DND-41 (cell line): ENCODE measurements at regions not wholly inside any gene's neighbourhood (a gene's known extent, or its start where the extent isn't known, plus 50 kb on each side); places are given as distances from the start of the nearest gene placed in this dataset.
A peak's percentile ranks its signal among the peaks of the same experiment; 100 is the strongest.

ENCODE experiments used
- ATAC-seq: fragments of 200-7000 bp; cut with Tn5 transposase; 3 replicates; pipeline ENCODE4 v1.9.1; 2021; ENCODE audit warnings: low read depth; ENCODE audit not compliant: insufficient read depth
- DNase-seq: peaks from one replicate; pipeline ENCODE4 v3.0.0-alpha.2; 2020
- H2AFZ ChIP-seq: 2 replicates; pipeline ENCODE4 v1.6.0; 2012; ENCODE audit warnings: low read depth, low read length
- H3K27ac ChIP-seq: 2 replicates; pipeline ENCODE4 v1.5.1; 2012; ENCODE audit warnings: low read length, inconsistent platforms
- H3K27me3 ChIP-seq: fragments of 200-600 bp; sonication (generic); 2 replicates; pipeline ENCODE4 v1.6.0; 2012; ENCODE audit warnings: low read length, mild to moderate bottlenecking, inconsistent platforms; ENCODE audit not compliant: insufficient read depth, poor library complexity
- H3K36me3 ChIP-seq: 2 replicates; pipeline ENCODE4 v1.5.1; 2012; ENCODE audit warnings: low read length, inconsistent platforms; ENCODE audit not compliant: insufficient read depth
- H3K4me1 ChIP-seq: 2 replicates; pipeline ENCODE4 v1.5.1; 2012; ENCODE audit warnings: mild to moderate bottlenecking, low read length; ENCODE audit not compliant: insufficient read depth
- H3K4me2 ChIP-seq: 2 replicates; pipeline ENCODE4 v1.6.0; 2012; ENCODE audit warnings: mild to moderate bottlenecking, moderate library complexity, low read length, inconsistent platforms; ENCODE audit not compliant: insufficient read depth
- H3K4me3 ChIP-seq, 2 experiments: fragments of 200-600 bp in 1 of 2; shearing (Covaris generic) in 1 of 2; 2 replicates each; pipeline ENCODE4 v1.5.1; 2012 to 2016; ENCODE audit warnings: inconsistent platforms in 2 of 2, low read length in 2 of 2, mild to moderate bottlenecking in 2 of 2, low read depth in 1 of 2, moderate library complexity in 1 of 2
- H3K79me2 ChIP-seq: 2 replicates; pipeline ENCODE4 v1.6.0; 2012; ENCODE audit warnings: low read length, inconsistent platforms; ENCODE audit not compliant: insufficient read depth
- H3K9ac ChIP-seq: 2 replicates; pipeline ENCODE4 v1.6.0; 2012; ENCODE audit warnings: low read depth, mild to moderate bottlenecking, inconsistent platforms, low read length, moderate library complexity
- H3K9me3 ChIP-seq: 2 replicates; pipeline ENCODE4 v1.5.1; 2012; ENCODE audit warnings: low read length, moderate library complexity, mild to moderate bottlenecking, inconsistent platforms; ENCODE audit not compliant: insufficient read depth, severe bottlenecking
- H4K20me1 ChIP-seq: 2 replicates; pipeline ENCODE4 v1.6.0; 2012; ENCODE audit warnings: low read length; ENCODE audit not compliant: insufficient read depth
- CTCF ChIP-seq: IDR thresholded peaks from 2 replicates; pipeline ENCODE4 v1.5.1; 2012; ENCODE audit warnings: borderline replicate concordance, low read length, moderate library complexity, mild to moderate bottlenecking; ENCODE audit not compliant: poor library complexity, severe bottlenecking; ENCODE audit errors: extremely low read depth
- EZH2 ChIP-seq: IDR thresholded peaks from 3 replicates; pipeline ENCODE4 v1.6.1; 2012; ENCODE audit warnings: borderline replicate concordance, low read depth, mild to moderate bottlenecking, moderate library complexity, low read length, inconsistent platforms; ENCODE audit not compliant: severe bottlenecking

- Histone ChIP-seq H3K36me3 (no peaks in the 10 kb centered on the region), H3K4me2 (no peak overlapping the region), H3K4me1 (no peaks in the 10 kb centered on the region), H3K27me3 (no peaks in the 10 kb centered on the region), H2AFZ (no peak overlapping the region), H4K20me1 (no peaks in the 10 kb centered on the region), H3K9me3 (no peaks in the 10 kb centered on the region), H3K4me3 (no peak overlapping the region), H3K9ac (no peak overlapping the region), H3K27ac (no peak overlapping the region), H3K79me2 (no peaks in the 10 kb centered on the region)
- no peak for DNase-seq
- TF ChIP-seq EZH2 (no peak), CTCF (peak; percentile 11)
- 0 out of 3 replicates have a peak, but pooled peaks have one; percentile 44 for ATAC-seq
These were observed 91.1 kb upstream of the TBCA start for GRCh38 chr5:77867194-77867691.

- H3K9me3 ChIP-seq = no peaks in the 10 kb centered on the region
- no peaks in the 10 kb centered on the region for H3K79me2 ChIP-seq
- H3K9ac ChIP-seq = no peak overlapping the region
- H3K36me3 ChIP-seq = no peaks in the 10 kb centered on the region
- H3K27ac ChIP-seq = no peak overlapping the region
- H3K4me3 ChIP-seq = no peak overlapping the region
- H3K4me1 ChIP-seq = no peaks in the 10 kb centered on the region
- H3K4me2 ChIP-seq = no peak overlapping the region
- DNase-seq = no peak
- ATAC-seq = no peak
- H2AFZ ChIP-seq = no peak overlapping the region
- H4K20me1 ChIP-seq = no peaks in the 10 kb centered on the region
- TF ChIP-seq CTCF = no peak
- no peak for TF ChIP-seq EZH2
- H3K27me3 ChIP-seq = no peaks in the 10 kb centered on the region
These were observed 90.1 kb upstream of the TBCA start for GRCh38 chr5:77866198-77866597.

- H3K79me2 ChIP-seq = no peaks in the 10 kb centered on the region
- no peaks in the 10 kb centered on the region for H3K4me1 ChIP-seq
- no peak overlapping the region for H2AFZ ChIP-seq
- H3K4me2 ChIP-seq = no peak overlapping the region
- no peak overlapping the region for H3K9ac ChIP-seq
- no peak overlapping the region for H3K27ac ChIP-seq
- ATAC-seq (no peak), DNase-seq (no peak)
- no peaks in the 10 kb centered on the region for H4K20me1 ChIP-seq
- H3K4me3 ChIP-seq = no peak overlapping the region
- H3K9me3 ChIP-seq = no peaks in the 10 kb centered on the region
- H3K27me3 ChIP-seq = no peaks in the 10 kb centered on the region
- TF ChIP-seq EZH2 (no peak), CTCF (no peak)
- no peaks in the 10 kb centered on the region for H3K36me3 ChIP-seq
These were observed 88.9 kb upstream of the TBCA start for GRCh38 chr5:77864997-77865396.

- Histone ChIP-seq H3K4me2 (no peak overlapping the region), H3K9me3 (no peaks in the 10 kb centered on the region), H3K4me1 (no peaks in the 10 kb centered on the region), H3K27ac (no peak overlapping the region), H4K20me1 (no peaks in the 10 kb centered on the region), H3K9ac (no peak overlapping the region), H3K4me3 (no peak overlapping the region), H3K27me3 (no peaks in the 10 kb centered on the region), H3K36me3 (no peaks in the 10 kb centered on the region), H2AFZ (no peak overlapping the region), H3K79me2 (no peaks in the 10 kb centered on the region)
- DNase-seq (no peak), ATAC-seq (no peak)
- TF ChIP-seq CTCF (no peak), EZH2 (no peak)
These were observed 87.0 kb upstream of the TBCA start for GRCh38 chr5:77863181-77863580.
